IPS-20b (cell line): ENCODE measurements at regions not wholly inside any gene's neighbourhood (a gene's known extent, or its start where the extent isn't known, plus 50 kb on each side); places are given as distances from the start of the nearest gene placed in this dataset.

Experiments used
- H3K27ac ChIP-seq: one replicate; pipeline ENCODE4 v1.5.1; 2013; ENCODE audit warnings: low read length
- H3K27me3 ChIP-seq: 2 replicates; pipeline ENCODE4 v1.6.1; 2013; ENCODE audit warnings: mild to moderate bottlenecking, low read length, inconsistent platforms; ENCODE audit not compliant: insufficient read depth
- H3K36me3 ChIP-seq: 2 replicates; pipeline ENCODE4 v1.6.1; 2013; ENCODE audit warnings: low read depth, mild to moderate bottlenecking, inconsistent platforms, low read length, moderate library complexity; ENCODE audit not compliant: insufficient read depth
- H3K4me1 ChIP-seq: 2 replicates; pipeline ENCODE4 v1.6.1; 2013; ENCODE audit warnings: mild to moderate bottlenecking, control low read depth, inconsistent platforms, low read length, moderate library complexity; ENCODE audit not compliant: insufficient read depth
- H3K4me3 ChIP-seq: 2 replicates; pipeline ENCODE4 v1.5.1; 2013; ENCODE audit warnings: mild to moderate bottlenecking, low read length, inconsistent platforms
- H3K9ac ChIP-seq: 2 replicates; pipeline ENCODE4 v1.6.1; 2013; ENCODE audit warnings: low read depth, mild to moderate bottlenecking, inconsistent platforms, low read length, moderate library complexity
- H3K9me3 ChIP-seq: 2 replicates; pipeline ENCODE4 v1.6.1; 2013; ENCODE audit warnings: mild to moderate bottlenecking, low read depth, low read length, inconsistent platforms; ENCODE audit not compliant: insufficient read depth

DNA sequence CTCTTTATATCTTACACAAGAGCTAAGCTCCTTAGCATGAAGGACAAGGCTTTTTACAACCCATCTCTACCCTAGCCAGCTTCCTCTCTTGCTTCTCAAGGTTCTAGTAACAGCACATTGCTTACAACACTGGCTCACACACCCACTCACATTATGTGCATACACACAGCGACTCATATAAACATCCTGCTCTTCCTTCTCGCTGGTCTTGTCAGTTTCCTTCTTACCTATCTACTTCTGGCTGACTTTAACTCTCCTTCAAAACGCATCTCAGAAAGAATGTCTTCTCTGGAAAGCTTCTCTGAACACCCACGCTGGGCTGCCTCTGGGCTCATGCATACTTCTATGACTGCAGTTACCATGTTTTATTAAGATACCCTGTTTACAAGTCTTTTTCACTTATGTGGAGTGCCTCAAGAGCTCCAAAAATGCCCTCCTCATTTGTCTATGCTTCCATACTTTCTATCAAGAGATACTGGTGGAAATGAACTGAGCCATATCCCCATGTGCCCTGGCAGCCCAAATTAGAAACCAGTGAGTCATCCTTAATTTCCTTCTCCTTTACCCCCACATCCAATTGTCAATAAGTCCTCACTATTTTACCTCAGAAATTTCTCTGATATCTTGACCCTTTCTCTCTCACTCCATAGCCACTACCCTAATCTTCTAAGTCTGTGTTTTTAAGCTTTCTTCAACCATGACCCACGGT, 126.9 kb upstream of the KRAS start:
- no peak overlapping the region for H3K9ac ChIP-seq
- no peak overlapping the region for H3K27ac ChIP-seq
- H3K4me1 ChIP-seq, result no peaks in the 10 kb centered on the region
- no peaks in the 10 kb centered on the region for H3K36me3 ChIP-seq
- 0 out of 2 replicates have a peak, but pooled peaks cover 4% of the 10 kb centered on the region for H3K27me3 ChIP-seq
- H3K9me3 ChIP-seq, result no peaks in the 10 kb centered on the region
- H3K4me3 ChIP-seq, result no peak overlapping the region

DNA sequence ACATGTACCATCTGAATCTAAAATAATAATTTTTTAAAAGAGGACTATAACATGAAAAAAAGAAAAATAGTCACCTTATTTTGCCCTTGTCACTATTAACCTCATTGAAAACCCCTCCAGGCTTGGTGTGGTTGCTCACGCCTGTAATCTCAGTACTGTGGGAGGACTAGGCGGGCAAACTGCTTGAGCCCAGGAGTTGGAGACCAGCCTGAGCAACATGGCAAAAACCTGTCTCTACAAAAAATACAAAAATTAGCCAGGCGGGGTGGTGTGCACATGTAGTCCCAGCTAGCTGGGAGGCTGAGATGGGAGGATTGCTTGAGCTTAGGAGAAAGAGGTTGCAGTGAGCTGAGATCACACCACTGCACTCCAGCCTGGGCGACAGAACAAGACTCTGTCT, 126.3 kb upstream of the KRAS start:
- Histone ChIP-seq H3K4me3 (no peak overlapping the region), H3K9ac (no peak overlapping the region), H3K27ac (no peak overlapping the region), H3K9me3 (no peaks in the 10 kb centered on the region), H3K4me1 (no peaks in the 10 kb centered on the region), H3K27me3 (0 out of 2 replicates have a peak, but pooled peaks cover under 1% of the 10 kb centered on the region), H3K36me3 (no peaks in the 10 kb centered on the region)

DNA sequence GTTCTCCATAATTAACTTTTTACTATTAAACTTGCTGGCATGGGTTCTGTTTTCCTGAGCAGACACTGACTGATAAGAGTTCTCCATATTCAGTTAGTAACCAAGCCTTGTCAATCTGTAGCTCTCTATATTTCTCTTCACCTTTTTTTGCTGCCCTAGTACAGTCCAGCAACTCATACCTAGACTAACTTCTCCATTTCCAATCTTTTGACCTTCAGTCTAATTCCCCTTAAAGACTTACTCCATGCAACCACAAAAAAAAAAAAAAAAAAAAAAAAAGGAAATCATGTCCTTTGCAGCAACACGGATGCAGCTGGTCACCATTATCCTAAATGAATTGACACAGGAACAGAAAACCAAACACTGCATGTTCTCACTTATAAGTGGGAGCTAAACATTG, 125.7 kb upstream of the KRAS start:
- no peaks in the 10 kb centered on the region for H3K9me3 ChIP-seq
- H3K9ac ChIP-seq, result no peak overlapping the region
- H3K27ac ChIP-seq, result no peak overlapping the region
- no peak overlapping the region for H3K4me3 ChIP-seq
- no peaks in the 10 kb centered on the region for H3K36me3 ChIP-seq
- no peaks in the 10 kb centered on the region for H3K4me1 ChIP-seq
- H3K27me3 ChIP-seq, result no peaks in the 10 kb centered on the region

DNA sequence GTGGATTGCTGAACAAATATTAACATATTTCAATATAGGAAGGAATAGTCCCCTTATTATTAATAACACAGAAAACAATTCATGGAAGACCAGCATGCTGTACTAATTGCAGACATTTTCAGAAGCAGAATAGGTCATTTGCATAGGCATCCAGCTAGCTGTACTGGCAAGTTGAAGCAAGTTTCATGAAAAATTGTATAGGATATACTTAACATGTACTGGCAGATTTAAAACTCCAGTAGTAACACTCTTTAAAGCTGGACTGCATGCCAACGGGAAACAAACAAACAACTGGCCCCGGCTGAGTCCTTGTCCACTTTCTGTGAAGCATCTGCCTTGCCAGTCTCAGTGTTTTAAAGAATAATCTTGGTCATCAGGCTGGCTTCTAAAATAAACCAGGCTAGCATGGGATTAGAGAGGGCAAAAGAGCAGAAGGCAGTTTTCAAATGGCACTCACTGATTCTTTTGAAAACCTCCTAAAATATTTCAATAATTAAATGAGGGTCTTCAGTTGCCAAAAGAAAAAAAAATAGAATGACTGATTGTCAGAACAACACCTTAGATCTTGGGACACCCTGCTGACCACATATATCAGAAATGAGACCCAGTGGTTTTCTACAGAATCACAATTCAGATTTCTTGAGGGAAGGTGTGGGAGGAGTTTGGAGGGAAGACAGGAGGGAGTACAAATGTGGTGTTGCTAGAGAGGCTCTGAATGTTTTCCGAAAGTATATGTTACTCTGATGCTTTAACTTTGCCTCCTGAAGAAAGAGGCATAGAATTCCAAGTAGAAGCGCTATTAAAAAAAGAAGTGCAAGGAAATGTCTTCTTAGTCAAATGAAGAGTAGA, 122.5 kb upstream of the KRAS start:
- H3K4me1 ChIP-seq, result no peaks in the 10 kb centered on the region
- H3K9me3 ChIP-seq, result no peaks in the 10 kb centered on the region
- no peaks in the 10 kb centered on the region for H3K27me3 ChIP-seq
- no peak overlapping the region for H3K9ac ChIP-seq
- no peaks in the 10 kb centered on the region for H3K36me3 ChIP-seq
- no peak overlapping the region for H3K27ac ChIP-seq
- no peak overlapping the region for H3K4me3 ChIP-seq

DNA sequence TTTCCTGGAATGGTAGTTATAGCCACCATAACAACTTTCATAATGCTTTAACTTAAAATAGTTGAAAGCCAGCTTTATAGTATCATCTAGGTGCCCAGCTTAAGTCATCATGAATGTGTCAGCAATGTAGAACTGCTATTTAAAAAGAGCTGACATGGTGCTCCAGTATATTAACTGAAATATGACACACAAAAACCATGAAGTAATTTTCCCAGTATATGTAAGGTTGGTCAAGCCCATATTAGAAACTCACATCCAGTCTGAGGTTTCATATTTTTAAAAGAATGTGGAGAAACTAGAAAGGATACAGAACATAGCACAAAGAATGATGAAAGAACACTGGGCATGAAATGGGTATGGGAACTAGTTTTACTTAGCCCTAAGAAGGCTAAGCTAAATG, 121.3 kb upstream of the KRAS start:
- Histone ChIP-seq H3K27ac (no peak overlapping the region), H3K36me3 (no peaks in the 10 kb centered on the region), H3K27me3 (no peaks in the 10 kb centered on the region), H3K9ac (no peak overlapping the region), H3K9me3 (no peaks in the 10 kb centered on the region), H3K4me1 (no peaks in the 10 kb centered on the region), H3K4me3 (no peak overlapping the region)

DNA sequence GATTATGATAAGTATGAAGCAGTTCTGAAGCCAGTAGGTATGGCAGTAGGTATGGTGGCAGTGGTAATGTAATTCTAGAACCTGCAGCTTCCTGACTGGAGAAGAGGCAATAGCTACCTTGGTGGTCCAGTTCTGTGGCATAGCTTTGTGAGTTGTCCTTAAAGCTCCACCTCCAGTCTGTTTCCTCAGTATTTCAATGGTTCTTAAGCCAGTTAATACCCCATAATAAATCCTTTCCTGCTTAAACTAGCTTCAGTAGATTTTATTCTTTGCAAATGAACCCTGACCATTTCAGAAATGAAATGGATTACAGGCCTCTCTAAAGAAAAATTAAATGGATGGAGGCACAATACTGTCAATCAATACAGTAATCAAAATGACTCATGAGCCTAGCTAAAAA, 117.8 kb upstream of the KRAS start:
- peaks cover 14% of the 10 kb centered on the region for H3K4me1 ChIP-seq
- no peaks in the 10 kb centered on the region for H3K9me3 ChIP-seq
- H3K9ac ChIP-seq, result no peak overlapping the region
- H3K27ac ChIP-seq, result no peak overlapping the region
- no peaks in the 10 kb centered on the region for H3K36me3 ChIP-seq
- H3K27me3 ChIP-seq, result no peaks in the 10 kb centered on the region
- H3K4me3 ChIP-seq, result no peak overlapping the region

DNA sequence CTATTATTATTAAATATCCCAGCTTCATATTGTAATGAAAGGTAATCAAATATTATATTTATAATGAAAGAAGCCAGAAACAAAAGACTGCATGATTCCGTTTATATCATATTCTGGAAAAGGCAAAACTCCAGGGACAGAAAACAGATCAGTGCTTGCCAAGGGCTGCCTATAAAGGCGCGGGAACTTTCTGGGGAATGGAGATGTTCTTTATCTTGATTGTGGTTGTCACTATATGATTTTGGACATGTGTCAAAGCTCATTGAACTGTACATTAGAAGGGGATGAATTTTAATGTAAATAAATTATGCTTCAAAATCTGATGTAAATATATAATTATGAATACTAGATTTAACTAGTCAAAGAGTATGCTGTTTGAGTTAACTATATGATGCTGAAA, 115.4 kb upstream of the KRAS start:
- Histone ChIP-seq H3K4me1 (peaks cover 14% of the 10 kb centered on the region), H3K27ac (no peak overlapping the region), H3K9ac (no peak overlapping the region), H3K4me3 (no peak overlapping the region), H3K9me3 (no peaks in the 10 kb centered on the region), H3K27me3 (no peaks in the 10 kb centered on the region), H3K36me3 (no peaks in the 10 kb centered on the region)

DNA sequence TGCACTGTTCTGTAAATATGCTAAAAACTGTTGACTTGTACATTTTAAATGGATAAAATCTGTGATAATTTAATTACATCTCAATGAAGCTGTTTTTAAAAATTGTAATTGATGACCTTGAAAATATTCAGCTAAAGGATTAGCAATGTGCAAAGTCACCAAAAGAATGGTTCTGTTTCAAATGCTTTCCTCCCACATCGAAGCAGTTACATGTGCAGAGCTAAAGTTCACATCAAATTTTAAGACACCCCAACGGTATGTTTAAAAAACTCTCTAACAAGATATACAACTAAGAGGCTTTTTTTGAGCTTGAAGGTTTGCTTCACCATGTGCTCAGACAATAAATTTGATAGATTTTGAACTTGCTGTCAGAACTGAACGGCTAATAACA, 114.6 kb upstream of the KRAS start:
- H3K4me1 ChIP-seq, result peaks cover 14% of the 10 kb centered on the region
- no peaks in the 10 kb centered on the region for H3K27me3 ChIP-seq
- H3K36me3 ChIP-seq, result no peaks in the 10 kb centered on the region
- no peak overlapping the region for H3K4me3 ChIP-seq
- no peak overlapping the region for H3K9ac ChIP-seq
- no peaks in the 10 kb centered on the region for H3K9me3 ChIP-seq
- no peak overlapping the region for H3K27ac ChIP-seq

DNA sequence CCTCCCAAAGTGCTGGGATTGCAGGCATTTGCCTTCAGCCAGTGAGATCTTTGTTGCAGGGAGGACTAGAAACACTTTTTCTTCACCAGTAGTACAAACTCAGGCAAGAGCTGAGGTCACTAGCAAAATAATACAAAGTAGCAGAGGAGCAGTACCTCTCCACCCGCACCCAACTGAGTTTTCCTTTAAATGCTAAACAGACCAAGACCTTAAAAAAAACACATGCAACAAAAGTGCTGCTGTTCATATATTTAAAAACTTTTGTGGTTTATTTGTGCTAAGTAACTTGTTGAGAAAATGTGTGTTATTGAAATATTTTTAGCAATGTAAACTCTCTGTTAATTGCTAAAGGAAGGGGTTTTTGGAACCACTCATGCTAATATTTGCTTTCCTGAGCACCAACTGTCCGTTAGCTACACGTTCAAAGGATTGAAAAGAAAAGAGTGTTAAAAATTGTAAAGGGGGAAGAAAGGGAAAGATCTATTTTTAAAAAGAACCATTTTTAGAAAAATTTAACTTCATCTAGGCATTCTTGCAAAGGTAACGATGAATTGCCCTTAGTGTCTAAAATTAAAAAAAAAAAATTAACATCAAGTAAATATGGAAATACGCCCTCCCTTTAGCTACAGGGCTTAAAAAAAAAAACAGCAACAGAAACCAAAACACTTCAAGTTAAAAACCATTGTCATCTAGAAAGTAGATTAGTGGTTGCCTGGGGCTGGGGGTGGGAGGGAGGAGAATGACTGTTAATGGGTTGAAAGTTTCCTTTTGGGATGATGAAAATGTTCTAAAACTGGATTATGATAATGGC, 114.0 kb upstream of the KRAS start:
- Histone ChIP-seq H3K4me1 (peaks cover 14% of the 10 kb centered on the region), H3K27me3 (no peaks in the 10 kb centered on the region), H3K36me3 (no peaks in the 10 kb centered on the region), H3K27ac (no peak overlapping the region), H3K9me3 (no peaks in the 10 kb centered on the region), H3K9ac (no peak overlapping the region), H3K4me3 (0 out of 2 replicates have a peak overlapping the region, but pooled peaks have one; percentile 1)

DNA sequence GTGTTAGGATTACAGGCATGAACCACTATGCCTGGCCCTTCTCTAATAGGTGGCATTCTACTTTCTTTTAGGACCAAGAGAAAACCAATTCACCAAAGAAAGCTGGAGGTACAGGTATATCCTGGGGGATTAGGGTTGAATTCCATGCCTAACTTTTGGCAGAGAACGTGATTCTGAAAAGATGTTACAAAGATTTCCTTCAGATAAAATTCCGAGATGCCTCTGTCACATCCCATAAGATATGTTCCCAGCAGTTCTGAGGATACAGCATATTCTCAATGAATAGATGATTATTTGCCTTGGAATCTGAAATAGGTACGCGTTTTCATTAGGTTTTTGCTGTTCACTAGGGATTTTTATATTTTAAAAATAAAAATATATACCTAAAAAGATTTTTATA, 111.9 kb upstream of the KRAS start:
- peaks cover 14% of the 10 kb centered on the region for H3K4me1 ChIP-seq
- no peak overlapping the region for H3K9ac ChIP-seq
- no peak overlapping the region for H3K4me3 ChIP-seq
- no peaks in the 10 kb centered on the region for H3K9me3 ChIP-seq
- no peak overlapping the region for H3K27ac ChIP-seq
- H3K36me3 ChIP-seq, result no peaks in the 10 kb centered on the region
- H3K27me3 ChIP-seq, result no peaks in the 10 kb centered on the region

DNA sequence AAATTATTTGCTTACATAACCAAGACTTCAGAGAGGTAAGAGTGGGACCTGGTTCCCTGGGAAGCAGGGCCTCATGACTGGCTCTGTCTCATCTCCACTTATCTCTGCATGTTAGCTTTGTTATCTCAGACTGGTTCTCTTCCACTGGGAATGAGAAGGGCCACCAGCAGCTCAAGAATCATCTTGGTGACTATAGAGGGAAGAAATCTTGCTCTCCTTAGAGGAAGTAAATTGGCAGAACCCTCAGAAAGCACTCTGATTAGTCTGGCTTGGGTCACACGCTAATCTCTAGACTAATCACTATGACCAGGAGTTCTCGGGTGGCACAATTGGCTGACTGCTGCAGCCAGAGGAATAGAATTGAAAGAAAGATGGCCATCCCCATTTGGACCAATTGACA, 110.8 kb upstream of the KRAS start:
- peaks cover 14% of the 10 kb centered on the region for H3K4me1 ChIP-seq
- H3K9me3 ChIP-seq, result no peaks in the 10 kb centered on the region
- H3K9ac ChIP-seq, result no peak overlapping the region
- H3K27me3 ChIP-seq, result no peaks in the 10 kb centered on the region
- H3K4me3 ChIP-seq, result no peak overlapping the region
- no peaks in the 10 kb centered on the region for H3K36me3 ChIP-seq
- H3K27ac ChIP-seq, result no peak overlapping the region
